HG02840 (cell line): ENCODE measurements at regions not wholly inside any gene's neighbourhood (a gene's known extent, or its start where the extent isn't known, plus 50 kb on each side); places are given as distances from the start of the nearest gene placed in this dataset.
"Not testable (repeated sequence)": the region's sequence is repeated elsewhere in the genome, so short reads cannot be mapped to it uniquely, and the experiment has no call there.

Experiments
- ATAC-seq: cut with Tn5 transposase; IDR thresholded peaks from one replicate; pipeline ENCODE4 v1.9.1; 2021; ENCODE audit warnings: mild to moderate bottlenecking, moderate library complexity, moderate number of reproducible peaks; ENCODE audit not compliant: unreplicated experiment, low FRiP score

GRCh38 chr14:81584495-81584894 lies 50.8 kb upstream of the SEL1L start:
- no peak for ATAC-seq

- no peak for ATAC-seq
Measured at GRCh38 chr14:81589381-81590065, 55.9 kb upstream of the SEL1L start.

- no peak for ATAC-seq
Measured at GRCh38 chr14:81591266-81591665, 57.6 kb upstream of the SEL1L start.

- ATAC-seq = no peak
Measured at GRCh38 chr14:81594012-81594411, 60.4 kb upstream of the SEL1L start.

- no peak for ATAC-seq
Measured at GRCh38 chr14:81605660-81606059, 72.0 kb upstream of the SEL1L start.

GRCh38 chr14:81613341-81614045 lies 79.8 kb upstream of the SEL1L start:
- ATAC-seq = no peak

GRCh38 chr14:81614302-81614701 lies 80.6 kb upstream of the SEL1L start:
- not testable (repeated sequence) for ATAC-seq

GRCh38 chr14:81618695-81619094 lies 85.0 kb upstream of the SEL1L start:
- ATAC-seq = no peak

GRCh38 chr14:81619816-81620215 lies 86.2 kb upstream of the SEL1L start:
- no peak for ATAC-seq

- not testable (repeated sequence) for ATAC-seq
Measured at GRCh38 chr14:81623771-81624396, 90.2 kb upstream of the SEL1L start.

- no peak for ATAC-seq
Measured at GRCh38 chr14:81625343-81625742, 91.7 kb upstream of the SEL1L start.

GRCh38 chr14:81632157-81632556 lies 98.5 kb upstream of the SEL1L start:
- no peak for ATAC-seq

GRCh38 chr14:81633496-81633895 lies 99.8 kb upstream of the SEL1L start:
- ATAC-seq = no peak

- no peak for ATAC-seq
Measured at GRCh38 chr14:81637639-81638038, 104.0 kb upstream of the SEL1L start.

GRCh38 chr14:81638656-81639280 lies 105.1 kb upstream of the SEL1L start:
- no peak for ATAC-seq

GRCh38 chr14:81653626-81654025 lies 120.0 kb upstream of the SEL1L start:
- ATAC-seq = no peak

- ATAC-seq = no peak
Measured at GRCh38 chr14:81655423-81656314, 122.0 kb upstream of the SEL1L start.

- ATAC-seq = no peak
Measured at GRCh38 chr14:81656811-81657210, 123.2 kb upstream of the SEL1L start.

GRCh38 chr14:81662066-81662465 lies 128.4 kb upstream of the SEL1L start:
- no peak for ATAC-seq

GRCh38 chr14:81662570-81663197 lies 129.0 kb upstream of the SEL1L start:
- ATAC-seq = no peak
